ENCODE measurements at regions not wholly inside any gene's neighbourhood (a gene's known extent, or its start where the extent isn't known, plus 50 kb on each side); places are given as distances from the start of the nearest gene placed in this dataset.

- TF ChIP-seq EZH2 (IDR thresholded peaks at IDR 0.05; ENCODE audit: insufficient read depth, poor library complexity, severe bottlenecking) (no peak), EZH2phosphoT487 (IDR thresholded peaks at IDR 0.05; ENCODE audit: insufficient read depth, low read depth) (no peak)
Measured at GRCh38 chr5:176748073-176748966, 62.0 kb upstream of the UNC5A start.
